ENCODE measurements at regions not wholly inside any gene's neighbourhood (a gene's known extent, or its start where the extent isn't known, plus 50 kb on each side); places are given as distances from the start of the nearest gene placed in this dataset.

DNA sequence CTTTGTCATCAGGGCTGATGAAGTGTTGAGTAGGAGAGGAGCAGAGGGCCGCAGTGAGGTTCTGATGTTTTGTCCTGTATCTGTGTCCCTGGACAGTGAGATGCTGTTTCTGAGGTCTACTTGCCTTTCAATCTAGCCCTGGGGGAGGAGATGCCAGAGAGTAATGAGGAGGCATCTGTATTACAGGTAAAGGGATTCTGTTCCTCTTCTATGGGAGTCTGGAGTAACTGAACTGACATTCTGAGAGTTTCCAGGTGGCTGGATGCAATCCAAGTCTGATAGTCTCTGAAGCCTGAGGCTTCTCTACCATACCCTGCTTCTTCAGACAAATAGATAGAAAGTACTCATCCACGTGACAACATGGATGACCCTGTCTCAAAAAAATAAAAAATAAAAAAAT, 60.9 kb downstream of the IL12A start:
- Histone ChIP-seq H3K9me3 (ENCODE audit: control insufficient read depth, insufficient read depth, low read length) (no peaks in the 10 kb centered on the region), H2BK20ac (ENCODE audit: low read depth, low read length) (no peak overlapping the region), H3K9me1 (ENCODE audit: insufficient read depth, low read length) (no peaks in the 10 kb centered on the region), H4K5ac (ENCODE audit: low read depth, low read length) (no peak overlapping the region), H3K36me3 (ENCODE audit: control insufficient read depth, insufficient read depth, low read length) (no peaks in the 10 kb centered on the region), H4K20me1 (ENCODE audit: insufficient read depth, low read length) (no peaks in the 10 kb centered on the region), H2BK5ac (ENCODE audit: low read depth, low read length, poor library complexity, severe bottlenecking) (no peak overlapping the region), H3K27me3 (ENCODE audit: control insufficient read depth, insufficient read depth, low read length) (no peaks in the 10 kb centered on the region), H3K56ac (ENCODE audit: extremely low read depth, insufficient read depth, low read length) (no peak overlapping the region), H3K4ac (ENCODE audit: low read depth, low read length) (no peak overlapping the region), H4K91ac (ENCODE audit: insufficient read depth, low read depth, low read length) (no peak overlapping the region), H3K27ac (ENCODE audit: insufficient read depth, low read length) (no peak overlapping the region), H3K79me1 (ENCODE audit: low read depth in 1 of 2, low read length in 2 of 2) (no peaks in the 10 kb centered on the region), H3K9ac (ENCODE audit: low read depth, low read length) (no peak overlapping the region), H4K8ac (ENCODE audit: low read depth in 2 of 2, low read length in 2 of 2) (no peak overlapping the region), H3K4me1 (ENCODE audit: control insufficient read depth, insufficient read depth, low read length) (peaks cover 2% of the 10 kb centered on the region; the same call in 1 of the 2 replicates), H2BK15ac (ENCODE audit: low read depth, low read length) (no peak overlapping the region), H2AK5ac (ENCODE audit: low read depth, low read length) (no peak overlapping the region), H2AFZ (replicated peaks; ENCODE audit: low read length, poor library complexity) (no peak overlapping the region), H3K4me2 (ENCODE audit: low read depth, low read length) (no peak overlapping the region), H3K18ac (ENCODE audit: low read depth, low read length) (no peak overlapping the region), H3K4me3 (ENCODE audit: insufficient read depth, low read depth, low read length) (no peak overlapping the region), H3K23ac (ENCODE audit: low read depth, low read length) (no peak overlapping the region), H3K14ac (replicated peaks; ENCODE audit: low read depth, low read length) (no peak overlapping the region; the same call in 1 of the 2 replicates), H2AK9ac (replicated peaks; ENCODE audit: low read depth, low read length, poor library complexity) (no peak overlapping the region), H2BK120ac (ENCODE audit: low read depth, low read length) (no peak overlapping the region)
- WGBS, 2 experiments (ENCODE audit: extremely low coverage in 2 of 2, insufficient read length in 1 of 2) = no CpG with 5 or more reads among the region's 2 CpGs
- in situ Hi-C loops (cut with MboI; ENCODE audit: low sequenced_read_pairs) (no loop called here), intact Hi-C loops (cut with micrococcal nuclease) (no loop called here), dilution Hi-C loops (cut with HindIII; ENCODE audit: low sequenced_read_pairs, unreplicated experiment) (no loop called here)
- no TSS peak for BruUV-seq (replicated peaks)
- TF ChIP-seq MAFK (IDR thresholded peaks at IDR 0.05; ENCODE audit: low read depth, low read length) (no peak), RCOR1 (IDR thresholded peaks at IDR 0.05; ENCODE audit: insufficient replicate concordance, low read length) (no peak), CEBPB (IDR thresholded peaks at IDR 0.05; ENCODE audit: low read depth, low read length) (no peak), MXI1 (IDR thresholded peaks at IDR 0.05; ENCODE audit: borderline replicate concordance, low read depth, low read length) (no peak), RFX5 (IDR thresholded peaks at IDR 0.05; ENCODE audit: low read depth, low read length) (no peak)
- TF ChIP-seq, protein P1, sequence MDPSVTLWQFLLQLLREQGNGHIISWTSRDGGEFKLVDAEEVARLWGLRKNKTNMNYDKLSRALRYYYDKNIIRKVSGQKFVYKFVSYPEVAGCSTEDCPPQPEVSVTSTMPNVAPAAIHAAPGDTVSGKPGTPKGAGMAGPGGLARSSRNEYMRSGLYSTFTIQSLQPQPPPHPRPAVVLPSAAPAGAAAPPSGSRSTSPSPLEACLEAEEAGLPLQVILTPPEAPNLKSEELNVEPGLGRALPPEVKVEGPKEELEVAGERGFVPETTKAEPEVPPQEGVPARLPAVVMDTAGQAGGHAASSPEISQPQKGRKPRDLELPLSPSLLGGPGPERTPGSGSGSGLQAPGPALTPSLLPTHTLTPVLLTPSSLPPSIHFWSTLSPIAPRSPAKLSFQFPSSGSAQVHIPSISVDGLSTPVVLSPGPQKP (IDR thresholded peaks at IDR 0.05; ENCODE audit: borderline replicate concordance, low read depth, low read length) = no peak
- no peak for ATAC-seq (ENCODE audit: low read depth)
- ChIA-PET POLR2A (ENCODE audit: unreplicated experiment) (no interaction called here), CTCF (no interaction called here)
- DNase-seq = no peak

All from IMR-90 (cell line).